Uterus (tissue), 2 donors: ENCODE measurements at regions not wholly inside any gene's neighbourhood (a gene's known extent, or its start where the extent isn't known, plus 50 kb on each side); places are given as distances from the start of the nearest gene placed in this dataset.

Source experiments
- CTCF ChIP-seq, 4 experiments: fragments of 200-600 bp in 2 of 4; fragments of 450-650 bp in 2 of 4; sonication (generic) in 2 of 4; IDR thresholded peaks; one replicate each; pipeline ENCODE4 v1.5.1; 2016 to 2019; ENCODE audit warnings: antibody characterized with exemption in 4 of 4, mild to moderate bottlenecking in 2 of 4, moderate library complexity in 1 of 4
- POLR2A ChIP-seq, 2 donors: fragments of 450-650 bp; IDR thresholded peaks; one replicate each; pipeline ENCODE4 v1.6.1; 2016; ENCODE audit warnings: antibody characterized with exemption in 2 of 2, mild to moderate bottlenecking in 1 of 2, moderate library complexity in 1 of 2

- TF ChIP-seq CTCF (IDR thresholded peaks at IDR 0.05) (no peak), POLR2A (IDR thresholded peaks at IDR 0.05) (no peak)
Observed at GRCh38 chr5:145467446-145467845, 367.7 kb downstream of the PRELID2 start.
